Endodermal cell (in vitro differentiated cells): ENCODE measurements at regions not wholly inside any gene's neighbourhood (a gene's known extent, or its start where the extent isn't known, plus 50 kb on each side); places are given as distances from the start of the nearest gene placed in this dataset.

ENCODE experiments used
- DNase-seq: peaks from one replicate; pipeline ENCODE4 v3.0.0-alpha.2; 2017
- H3K27ac ChIP-seq: 2 replicates; pipeline ENCODE4 v1.5.1; 2013; ENCODE audit warnings: mild to moderate bottlenecking, low read depth, low read length, moderate library complexity
- H3K27me3 ChIP-seq: 2 replicates; pipeline ENCODE4 v1.6.1; 2013; ENCODE audit warnings: mild to moderate bottlenecking, low read length, moderate library complexity; ENCODE audit not compliant: insufficient read depth, control insufficient read depth, poor library complexity, severe bottlenecking
- H3K36me3 ChIP-seq: 2 replicates; pipeline ENCODE4 v1.7.0; 2013; ENCODE audit warnings: mild to moderate bottlenecking, low read length, moderate library complexity; ENCODE audit not compliant: control insufficient read depth, insufficient read depth
- H3K4me1 ChIP-seq: one replicate; pipeline ENCODE4 v1.7.0; 2013; ENCODE audit warnings: low read length; ENCODE audit not compliant: control insufficient read depth, insufficient read depth
- H3K4me3 ChIP-seq: 2 replicates; pipeline ENCODE4 v1.5.1; 2013; ENCODE audit warnings: mild to moderate bottlenecking, low read length, moderate library complexity
- H3K9ac ChIP-seq: 2 replicates; pipeline ENCODE4 v1.6.1; 2013; ENCODE audit warnings: mild to moderate bottlenecking, low read length, moderate library complexity; ENCODE audit not compliant: poor library complexity, severe bottlenecking; ENCODE audit errors: extremely low read depth
- H3K9me3 ChIP-seq: 2 replicates; pipeline ENCODE4 v1.6.1; 2013; ENCODE audit warnings: mild to moderate bottlenecking, low read length, moderate library complexity; ENCODE audit not compliant: control insufficient read depth
- H3K27ac Mint-ChIP-seq: 2 replicates; pipeline ENCODE4 v1.8.0; 2020; ENCODE audit warnings: mixed read lengths
- H3K27me3 Mint-ChIP-seq: 2 replicates; pipeline ENCODE4 v1.8.0; 2021; ENCODE audit warnings: mild to moderate bottlenecking, mixed read lengths; ENCODE audit not compliant: insufficient read depth
- H3K36me3 Mint-ChIP-seq: 2 replicates; pipeline ENCODE4 v1.8.0; 2020; ENCODE audit warnings: low read depth, mixed read lengths
- H3K4me1 Mint-ChIP-seq: 2 replicates; pipeline ENCODE4 v1.8.0; 2020; ENCODE audit warnings: mixed read lengths
- H3K4me3 Mint-ChIP-seq: 2 replicates; pipeline ENCODE4 v1.8.0; 2020; ENCODE audit warnings: mild to moderate bottlenecking, moderate library complexity, mixed read lengths
- H3K9me3 Mint-ChIP-seq: 2 replicates; pipeline ENCODE4 v1.8.0; 2020; ENCODE audit warnings: mild to moderate bottlenecking, mixed read lengths
- CTCF ChIP-seq: fragments of 200-600 bp; sonication (generic); conservative IDR thresholded peaks from 2 replicates; pipeline ENCODE4 v1.5.0; 2021; ENCODE audit warnings: antibody characterized with exemption, mild to moderate bottlenecking
- WGBS, 2 experiments: methylation state at CpG; one replicate each; pipeline versions ENCODE4 v1.1.5 to v1.1.7; 2013; ENCODE audit warnings: missing lambda C conversion rate in 2 of 2, mixed read lengths in 1 of 2; ENCODE audit not compliant: insufficient coverage in 1 of 2, insufficient read length in 1 of 2; 5-methylcytosine and 5-hydroxymethylcytosine counted together

- no peak overlapping the region for H3K27ac Mint-ChIP-seq
- Histone ChIP-seq H3K4me3 (no peak overlapping the region), H3K9me3 (no peaks in the 10 kb centered on the region), H3K27me3 (no peaks in the 10 kb centered on the region), H3K9ac (no peak overlapping the region), H3K36me3 (no peaks in the 10 kb centered on the region), H3K4me1 (no peaks in the 10 kb centered on the region), H3K27ac (no peak overlapping the region)
- H3K36me3 Mint-ChIP-seq = no peaks in the 10 kb centered on the region
- WGBS, 2 experiments = 85 to 92% methylated on average over 3 to 5 of the region's 5 CpGs
- no peak for TF ChIP-seq CTCF
- peaks cover 6% of the 10 kb centered on the region for H3K4me1 Mint-ChIP-seq
- no peaks in the 10 kb centered on the region for H3K9me3 Mint-ChIP-seq
- no peak overlapping the region for H3K4me3 Mint-ChIP-seq
- DNase-seq = no peak
- H3K27me3 Mint-ChIP-seq = peaks cover 2% of the 10 kb centered on the region
Measured at GRCh38 chr2:6359964-6360363, 505.7 kb downstream of the CMPK2 start.

- Mint-ChIP-seq H3K4me3 (no peak overlapping the region), H3K9me3 (no peaks in the 10 kb centered on the region), H3K36me3 (no peaks in the 10 kb centered on the region), H3K27me3 (peaks cover 2% of the 10 kb centered on the region), H3K4me1 (peaks cover 6% of the 10 kb centered on the region), H3K27ac (no peak overlapping the region)
- H3K36me3 ChIP-seq = no peaks in the 10 kb centered on the region
- no peak overlapping the region for H3K9ac ChIP-seq
- TF ChIP-seq CTCF = no peak
- WGBS, 2 experiments = 92 to 100% methylated on average over 4 to 11 of the region's 11 CpGs
- H3K27ac ChIP-seq = no peak overlapping the region
- H3K4me1 ChIP-seq = no peaks in the 10 kb centered on the region
- H3K27me3 ChIP-seq = no peaks in the 10 kb centered on the region
- no peak overlapping the region for H3K4me3 ChIP-seq
- no peak for DNase-seq
- no peaks in the 10 kb centered on the region for H3K9me3 ChIP-seq
Measured at GRCh38 chr2:6362671-6363450, 502.8 kb downstream of the CMPK2 start.

GRCh38 chr2:6368281-6368680 is 497.4 kb downstream of the CMPK2 start:
- no peaks in the 10 kb centered on the region for H3K9me3 Mint-ChIP-seq
- 94 to 100% methylated on average over 2 of the region's 2 CpGs for WGBS, 2 experiments
- H3K9me3 ChIP-seq = no peaks in the 10 kb centered on the region

More at GRCh38 chr2:6368281-6368680, 497.4 kb downstream of the CMPK2 start:
- Mint-ChIP-seq H3K27ac (no peak overlapping the region), H3K36me3 (no peaks in the 10 kb centered on the region), H3K27me3 (no peaks in the 10 kb centered on the region), H3K4me3 (no peak overlapping the region), H3K4me1 (peaks cover 6% of the 10 kb centered on the region)
- no peak for DNase-seq
- no peak for TF ChIP-seq CTCF
- H3K36me3 ChIP-seq = no peaks in the 10 kb centered on the region
- H3K4me3 ChIP-seq = no peak overlapping the region
- H3K9ac ChIP-seq = no peak overlapping the region
- no peaks in the 10 kb centered on the region for H3K27me3 ChIP-seq
- no peaks in the 10 kb centered on the region for H3K4me1 ChIP-seq
- H3K27ac ChIP-seq = no peak overlapping the region
